HS-5 (cell line): ENCODE measurements at regions not wholly inside any gene's neighbourhood (a gene's known extent, or its start where the extent isn't known, plus 50 kb on each side); places are given as distances from the start of the nearest gene placed in this dataset.
A peak's percentile ranks its signal among the peaks of the same experiment; 100 is the strongest.

Experiments
- DNase-seq: peaks from one replicate; pipeline ENCODE4 v3.0.0-alpha.2; 2012; ENCODE audit warnings: low read depth

GRCh38 chr4:127082986-127083385, 549.8 kb upstream of the INTU start:
- no peak for DNase-seq

DNA sequence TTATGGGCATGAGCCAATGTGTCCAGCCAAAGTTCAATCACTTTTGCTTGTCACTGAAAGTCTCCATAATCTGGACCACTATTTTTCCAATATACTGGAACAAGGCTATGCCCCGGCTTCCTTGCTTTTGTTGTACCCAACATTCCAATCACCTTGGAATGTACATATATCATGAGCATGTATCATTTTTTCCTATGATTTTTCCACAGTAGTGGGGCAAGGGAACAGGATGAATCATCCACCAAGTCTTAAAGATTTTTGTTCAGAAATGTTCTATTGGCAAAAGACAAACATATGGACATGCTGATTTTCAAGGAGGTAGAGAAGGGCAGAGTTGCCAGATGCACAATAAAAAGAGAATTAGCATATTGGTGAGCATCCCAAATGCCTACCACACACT, 548.1 kb upstream of the INTU start:
- DNase-seq, result peak; percentile 1

GRCh38 chr4:127097061-127097460, 535.7 kb upstream of the INTU start:
- no peak for DNase-seq

- DNase-seq, result no peak
Observed at GRCh38 chr4:127102361-127102760, 530.4 kb upstream of the INTU start.

GRCh38 chr4:127103681-127104115, 529.1 kb upstream of the INTU start:
- DNase-seq, result no peak

DNA sequence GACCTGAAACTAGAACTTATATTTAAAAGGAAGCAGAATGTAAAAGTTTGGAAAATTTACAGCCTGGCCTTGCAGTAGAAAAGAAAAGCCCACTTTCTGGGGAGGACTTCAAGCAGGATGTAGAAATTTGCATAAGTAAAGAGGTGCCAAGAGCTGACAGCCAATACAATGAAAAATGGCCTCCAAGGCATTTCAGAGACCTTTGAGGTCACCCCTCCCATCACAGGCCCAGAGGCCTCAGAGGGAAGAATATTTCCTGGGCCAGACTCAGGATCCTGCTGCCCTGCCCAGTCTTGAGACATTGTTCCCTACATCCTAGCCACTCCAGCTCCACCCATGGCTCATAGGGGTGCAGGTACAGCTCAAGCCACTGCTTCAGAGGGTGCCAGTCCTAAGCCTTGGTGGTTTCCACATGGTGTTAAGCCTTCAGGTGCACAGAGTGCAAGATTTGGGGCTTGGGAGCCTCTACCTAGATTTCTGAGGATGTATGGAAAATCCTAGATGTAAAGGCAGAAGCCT, 518.9 kb upstream of the INTU start:
- DNase-seq, result no peak

GRCh38 chr4:127118681-127119080, 514.1 kb upstream of the INTU start:
- no peak for DNase-seq

DNA sequence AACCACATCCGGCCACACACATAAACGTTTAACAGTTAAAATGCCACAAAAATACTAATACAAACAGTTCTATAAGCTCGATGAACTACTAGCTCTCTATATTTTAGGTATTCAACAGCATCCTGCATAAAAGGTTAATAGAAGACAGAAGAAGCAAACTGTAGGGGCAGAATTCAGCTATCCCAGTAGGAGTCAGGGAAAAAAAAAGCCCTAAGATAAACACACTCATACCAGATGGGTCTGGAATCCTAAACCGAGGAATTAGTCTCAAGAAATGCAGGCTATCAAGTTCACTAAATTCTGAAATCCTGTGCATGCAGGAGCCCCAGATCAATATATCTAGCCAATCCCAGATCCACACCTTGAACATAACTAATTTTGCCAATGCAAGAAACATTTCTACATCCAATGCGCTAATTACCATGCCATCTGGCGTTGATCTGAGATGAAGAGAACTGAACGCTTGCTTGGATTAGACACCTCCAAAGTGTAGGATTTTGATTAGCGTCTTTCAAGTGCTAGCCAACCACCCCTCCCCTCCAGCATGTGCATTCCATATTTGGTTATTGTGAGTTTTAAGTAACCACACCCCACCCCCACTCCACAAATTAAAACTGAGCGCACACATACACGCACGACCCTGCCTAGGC, 512.2 kb upstream of the INTU start:
- no peak for DNase-seq

GRCh38 chr4:127124919-127125318, 507.8 kb upstream of the INTU start:
- DNase-seq, result no peak

DNA sequence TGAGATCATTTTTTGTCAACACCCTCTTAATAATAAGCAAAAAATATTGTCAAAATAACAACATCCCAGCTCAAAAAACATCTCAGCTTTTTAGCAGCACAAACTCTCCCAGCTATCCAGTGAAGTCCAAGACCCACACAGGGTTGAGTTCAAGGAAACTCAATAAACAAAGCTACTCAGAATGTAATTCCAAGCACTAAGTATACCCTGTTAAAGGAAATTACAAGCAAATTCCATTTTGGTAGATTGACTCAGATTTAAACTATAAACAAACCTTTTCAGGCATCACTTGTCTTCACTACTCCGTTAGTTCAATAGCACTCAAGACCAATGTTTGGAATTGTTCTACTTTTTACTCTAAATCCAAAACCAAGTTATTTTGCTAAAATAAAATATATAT, 506.0 kb upstream of the INTU start:
- no peak for DNase-seq

DNA sequence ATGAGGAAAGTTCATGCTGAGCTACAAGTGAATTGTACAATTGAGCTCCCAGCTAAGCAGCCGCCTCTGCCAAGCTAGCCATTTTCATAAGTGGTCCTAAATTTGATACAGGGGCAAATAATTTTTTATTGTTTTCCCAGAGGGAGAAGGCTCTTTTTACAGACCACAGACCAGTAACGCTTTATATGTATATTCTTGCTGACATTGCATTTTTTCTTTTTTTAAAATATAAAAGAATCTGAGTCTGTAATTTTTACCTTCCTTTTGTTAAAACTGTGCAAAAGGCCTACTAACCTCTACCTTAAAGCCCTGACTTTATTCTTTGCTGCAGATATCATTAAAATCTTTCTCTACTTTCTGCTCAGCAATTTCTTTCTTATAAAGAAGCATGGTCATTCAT, 501.2 kb upstream of the INTU start:
- DNase-seq, result no peak

GRCh38 chr4:127134490-127134889, 498.3 kb upstream of the INTU start:
- no peak for DNase-seq

- no peak for DNase-seq
Observed at GRCh38 chr4:127138586-127138985, 494.2 kb upstream of the INTU start.

GRCh38 chr4:127139788-127140286, 492.9 kb upstream of the INTU start:
- DNase-seq, result no peak

GRCh38 chr4:127140306-127140705, 492.5 kb upstream of the INTU start:
- no peak for DNase-seq

- no peak for DNase-seq
Observed at GRCh38 chr4:127141856-127142255, 490.9 kb upstream of the INTU start.

GRCh38 chr4:127143460-127144195, 489.1 kb upstream of the INTU start:
- DNase-seq, result no peak

GRCh38 chr4:127145006-127145540, 487.7 kb upstream of the INTU start:
- no peak for DNase-seq

DNA sequence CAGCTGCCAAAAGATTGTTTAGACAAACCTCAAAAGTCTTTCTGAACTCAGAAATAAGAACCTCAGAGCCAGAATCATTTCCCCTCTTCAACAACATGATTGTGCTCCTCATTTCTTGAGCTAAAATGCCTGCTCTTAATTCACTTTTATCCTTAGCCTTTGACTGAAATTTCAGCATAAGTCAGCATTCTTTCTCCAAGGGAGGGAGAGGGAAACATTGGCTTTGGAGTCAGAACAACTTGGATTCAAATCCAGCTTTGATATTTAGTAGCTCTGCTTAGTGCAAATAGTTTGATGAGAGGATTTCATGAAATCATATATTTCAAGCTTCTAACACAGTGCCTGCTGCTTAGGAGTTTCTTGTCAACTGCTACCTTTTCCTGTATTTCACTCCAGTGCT, 484.6 kb upstream of the INTU start:
- no peak for DNase-seq

DNA sequence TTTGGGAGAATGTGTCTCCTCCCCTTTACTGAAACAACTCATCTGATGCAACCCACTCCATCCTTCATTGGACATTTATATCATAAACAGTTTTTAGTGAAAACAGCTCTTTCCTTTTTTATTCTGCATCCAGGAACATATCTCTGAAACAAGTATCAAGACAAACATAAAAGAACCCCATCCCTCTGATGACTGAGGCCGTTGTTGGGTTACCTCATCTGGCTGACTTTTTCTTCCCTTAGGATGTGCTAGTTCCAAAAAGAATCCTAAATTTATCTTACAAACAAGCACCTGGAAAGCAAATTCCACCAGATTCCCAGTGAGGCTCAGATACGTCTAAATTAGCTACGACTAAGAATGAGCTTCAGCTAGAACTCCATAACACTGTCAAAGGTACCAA, 483.7 kb upstream of the INTU start:
- no peak for DNase-seq

- DNase-seq, result no peak
Observed at GRCh38 chr4:127151941-127152340, 480.8 kb upstream of the INTU start.

GRCh38 chr4:127155116-127155515, 477.6 kb upstream of the INTU start:
- DNase-seq, result no peak

DNA sequence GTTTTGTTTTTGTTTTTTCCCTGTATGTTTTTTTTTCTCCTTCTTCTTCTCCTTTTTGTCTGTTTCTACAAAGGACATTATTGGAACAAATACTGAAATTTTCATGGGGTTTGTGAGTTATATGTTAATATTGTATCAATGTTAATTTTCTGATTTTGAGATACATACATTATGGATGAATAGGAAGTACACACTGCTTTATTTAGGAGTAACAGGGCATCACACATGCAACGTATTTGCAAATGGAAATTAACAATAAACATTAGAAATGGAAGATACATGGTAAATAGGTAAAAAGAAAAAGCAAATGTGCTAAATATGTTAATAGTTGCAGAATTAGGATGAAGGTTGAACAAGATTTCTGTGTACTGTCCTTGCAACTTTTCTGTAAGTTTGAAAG, 477.2 kb upstream of the INTU start:
- no peak for DNase-seq
